Activated T-cell treated with anti-CD3 and anti-CD28 coated beads for 4 hours (primary cell): ENCODE measurements at regions not wholly inside any gene's neighbourhood (a gene's known extent, or its start where the extent isn't known, plus 50 kb on each side); places are given as distances from the start of the nearest gene placed in this dataset.

Experiments used
- DNase-seq: peaks from one replicate; pipeline ENCODE4 v3.0.0-alpha.2; 2020

- no peak for DNase-seq
Measured at GRCh38 chr17:55632893-55633292, 89.8 kb downstream of the TMEM100 start.

GRCh38 chr17:55632236-55632635 lies 90.4 kb downstream of the TMEM100 start:
- no peak for DNase-seq

- no peak for DNase-seq
Measured at GRCh38 chr17:55629995-55630394, 92.7 kb downstream of the TMEM100 start.

- DNase-seq: no peak
Measured at GRCh38 chr17:55625521-55625920, 97.1 kb downstream of the TMEM100 start.

- no peak for DNase-seq
Measured at GRCh38 chr17:55624772-55625433, 97.8 kb downstream of the TMEM100 start.

- DNase-seq: no peak
Measured at GRCh38 chr17:55622547-55622946, 100.1 kb downstream of the TMEM100 start.

- DNase-seq: no peak
Measured at GRCh38 chr17:55620945-55621344, 101.7 kb downstream of the TMEM100 start.

- no peak for DNase-seq
Measured at GRCh38 chr17:55620023-55620422, 102.6 kb downstream of the TMEM100 start.

GRCh38 chr17:55617441-55617840 lies 105.2 kb downstream of the TMEM100 start:
- no peak for DNase-seq

GRCh38 chr17:55614061-55614460 lies 102.8 kb upstream of the SMIM36 start:
- no peak for DNase-seq

GRCh38 chr17:55612691-55613141 lies 101.5 kb upstream of the SMIM36 start:
- DNase-seq: no peak

GRCh38 chr17:55607731-55608341 lies 96.6 kb upstream of the SMIM36 start:
- DNase-seq: no peak

GRCh38 chr17:55606488-55606815 lies 95.2 kb upstream of the SMIM36 start:
- no peak for DNase-seq

- no peak for DNase-seq
Measured at GRCh38 chr17:55605705-55606487, 94.6 kb upstream of the SMIM36 start.

- peak; percentile 2 for DNase-seq
Measured at GRCh38 chr17:55601874-55602364, 90.7 kb upstream of the SMIM36 start.

- DNase-seq: no peak
Measured at GRCh38 chr17:55598495-55598894, 87.2 kb upstream of the SMIM36 start.

- DNase-seq: no peak
Measured at GRCh38 chr17:55588446-55589242, 77.4 kb upstream of the SMIM36 start.

- no peak for DNase-seq
Measured at GRCh38 chr17:55587608-55588139, 76.4 kb upstream of the SMIM36 start.

GRCh38 chr17:55585629-55586028 lies 74.4 kb upstream of the SMIM36 start:
- no peak for DNase-seq

- DNase-seq: no peak
Measured at GRCh38 chr17:55584861-55585260, 73.6 kb upstream of the SMIM36 start.

GRCh38 chr17:55584055-55584685 lies 72.9 kb upstream of the SMIM36 start:
- no peak for DNase-seq

- no peak for DNase-seq
Measured at GRCh38 chr17:55582897-55583296, 71.6 kb upstream of the SMIM36 start.
